Fibroblast of skin of left quadriceps (primary cell): ENCODE measurements at regions not wholly inside any gene's neighbourhood (a gene's known extent, or its start where the extent isn't known, plus 50 kb on each side); places are given as distances from the start of the nearest gene placed in this dataset.

ENCODE experiments used
- DNase-seq, 2 experiments: peaks; one replicate each; pipeline ENCODE4 v3.0.0-alpha.2; 2013; ENCODE audit warnings: low read depth in 2 of 2

DNA sequence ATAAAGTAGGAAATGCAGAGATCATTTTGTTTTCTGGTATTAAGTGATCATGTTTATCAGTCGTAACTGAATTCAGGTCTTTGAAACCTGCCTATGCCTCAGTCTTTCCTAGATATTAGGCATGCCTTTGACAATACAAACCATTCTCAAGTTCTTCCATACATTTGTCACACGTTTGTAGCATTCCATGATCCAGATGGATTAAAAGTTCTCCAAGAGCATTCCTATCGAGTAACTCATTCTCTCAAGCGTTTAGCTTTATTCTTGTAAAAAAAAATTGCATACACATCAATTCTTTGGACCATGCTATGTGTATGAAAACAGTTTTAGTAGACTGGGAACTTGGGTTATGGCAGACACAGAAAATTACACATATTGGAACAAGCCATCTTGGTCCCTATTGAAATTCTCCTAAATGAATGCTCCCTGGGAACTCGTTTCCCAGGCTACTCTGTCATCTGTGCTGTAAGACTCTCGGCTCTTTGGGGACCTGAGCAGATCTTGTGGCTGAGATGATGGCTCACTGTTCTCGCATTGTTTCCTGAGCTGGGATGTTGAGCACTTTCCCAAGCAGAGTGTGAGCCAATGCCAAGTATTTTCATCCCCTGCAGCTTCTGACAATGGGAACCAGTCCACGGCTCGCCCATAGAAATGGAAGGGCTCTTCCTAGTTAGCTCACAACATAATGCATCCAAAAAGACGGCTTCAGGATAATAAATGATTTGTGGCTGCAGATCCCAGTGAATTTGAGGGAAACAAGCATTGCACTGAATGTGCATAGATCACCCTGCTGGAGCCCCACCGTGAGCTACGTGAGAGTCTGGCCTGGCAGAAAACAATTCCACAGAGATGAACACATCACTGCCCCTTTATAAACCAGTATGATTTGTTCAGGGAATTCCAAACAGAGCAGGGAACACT is 230.2 kb downstream of the IRX1 start:
- peak; percentile 34 to 36 for DNase-seq

DNA sequence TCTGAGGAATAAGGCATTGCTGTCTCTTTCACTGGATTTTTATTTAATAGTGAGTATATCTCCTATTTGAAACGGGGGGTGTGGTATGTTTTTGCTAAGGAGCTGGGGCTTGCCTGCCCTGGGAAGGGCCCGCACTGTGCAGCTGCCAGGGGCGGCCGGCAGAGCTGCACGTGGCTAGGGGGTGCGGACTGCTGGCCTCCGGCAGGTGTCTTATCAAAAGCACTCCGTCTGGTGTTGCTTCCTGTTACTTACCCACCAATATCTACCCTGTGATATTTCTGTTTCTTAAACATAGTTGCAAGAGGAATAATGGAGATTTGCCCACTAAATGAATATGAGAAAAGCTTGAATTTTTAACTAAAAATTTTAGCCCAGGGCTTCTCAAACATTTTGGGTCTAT is 232.0 kb downstream of the IRX1 start:
- DNase-seq, result no peak

DNA sequence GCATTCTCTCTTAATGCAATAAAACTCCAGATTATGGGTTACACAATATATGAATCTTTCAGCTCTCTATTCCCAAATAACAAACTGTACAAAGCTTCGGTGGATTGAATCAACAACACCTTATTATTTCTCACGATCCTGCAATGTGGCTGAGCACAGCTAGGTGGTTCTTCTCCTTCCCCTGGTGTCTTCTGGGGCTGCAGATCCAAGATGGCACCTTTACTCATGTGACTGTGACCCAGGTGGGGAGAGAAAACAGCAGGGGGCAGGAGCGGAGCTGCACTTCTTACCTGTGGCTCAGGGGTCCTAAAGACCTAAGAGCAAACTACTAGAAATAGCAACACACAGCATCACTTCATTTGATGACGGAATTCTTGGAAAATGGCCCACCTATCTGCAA is 233.1 kb downstream of the IRX1 start:
- DNase-seq, result no peak

DNA sequence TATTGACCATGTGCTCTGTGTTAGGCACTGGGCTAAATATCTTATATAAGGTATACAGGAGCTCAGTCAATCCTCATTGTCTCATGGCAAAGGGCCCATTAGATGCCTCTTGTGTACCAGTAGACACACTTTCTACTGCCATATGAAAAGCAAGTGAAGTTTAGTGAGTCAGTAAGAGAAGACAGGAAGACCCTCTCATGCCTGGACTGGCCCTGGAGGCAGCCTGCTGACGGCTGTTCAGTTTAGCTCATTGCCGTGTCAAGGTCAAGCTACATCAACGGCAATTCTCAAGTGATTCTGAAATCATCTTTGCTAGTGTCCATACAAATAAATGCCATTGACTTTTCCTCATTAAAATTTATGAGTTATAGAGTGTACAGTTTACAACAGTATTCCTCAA is 237.9 kb downstream of the IRX1 start:
- DNase-seq, result no peak

DNA sequence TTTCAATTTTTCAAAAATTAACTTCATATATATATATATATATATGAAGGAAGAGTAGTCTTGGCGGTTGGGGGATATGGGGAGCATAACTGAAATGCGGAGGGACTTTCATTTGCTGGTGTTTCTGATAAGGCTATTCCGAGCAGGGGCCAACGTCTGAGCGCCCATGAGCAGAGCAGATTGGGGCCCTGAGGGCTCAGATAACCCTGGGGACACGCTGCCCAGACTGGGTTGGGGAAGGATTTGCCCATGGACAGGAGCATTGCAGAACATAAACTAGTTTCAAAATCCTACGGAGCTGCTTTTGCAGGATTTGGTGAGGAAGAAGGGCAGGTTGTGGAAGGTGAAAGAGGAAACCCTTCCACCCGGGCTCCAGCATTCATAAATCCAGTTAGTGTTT is 240.2 kb downstream of the IRX1 start:
- no peak for DNase-seq

DNA sequence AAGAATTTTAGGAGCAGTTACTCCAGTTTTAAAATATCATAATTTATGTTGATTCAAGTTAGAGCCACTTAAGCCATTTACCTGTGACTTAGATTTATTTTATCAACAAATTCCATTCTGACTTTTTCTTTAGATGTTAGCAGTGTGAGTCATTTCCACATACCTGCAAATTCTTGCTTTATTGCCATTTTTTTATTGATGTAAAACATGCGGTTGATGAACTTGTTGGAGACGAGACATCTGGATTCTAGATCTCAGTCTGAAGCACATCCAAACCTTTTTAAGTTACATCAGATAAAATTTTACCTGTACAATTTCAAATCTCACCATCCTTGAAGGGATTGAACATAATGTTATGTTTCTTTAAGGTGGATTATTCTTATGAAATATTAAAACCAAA is 240.9 kb downstream of the IRX1 start:
- no peak for DNase-seq

DNA sequence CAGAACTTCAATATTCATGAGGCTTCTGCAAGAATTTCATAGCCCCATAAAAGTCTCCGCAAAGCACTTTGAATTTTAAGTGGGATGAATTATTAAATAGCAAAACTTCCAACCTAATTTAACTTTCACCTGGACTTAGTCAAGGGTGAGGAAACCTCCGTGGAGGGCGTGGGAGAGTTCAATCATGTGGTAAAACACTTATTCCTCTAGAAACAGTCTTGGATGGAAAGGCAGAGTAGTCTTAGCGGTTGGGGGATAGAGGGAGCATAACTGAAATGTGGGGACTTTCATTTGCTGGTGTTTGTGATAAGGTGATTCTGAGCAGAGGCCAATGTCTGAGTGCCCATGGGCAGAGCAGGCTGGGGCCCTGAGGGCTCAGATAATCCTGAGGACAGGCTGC is 241.9 kb downstream of the IRX1 start:
- no peak for DNase-seq

DNA sequence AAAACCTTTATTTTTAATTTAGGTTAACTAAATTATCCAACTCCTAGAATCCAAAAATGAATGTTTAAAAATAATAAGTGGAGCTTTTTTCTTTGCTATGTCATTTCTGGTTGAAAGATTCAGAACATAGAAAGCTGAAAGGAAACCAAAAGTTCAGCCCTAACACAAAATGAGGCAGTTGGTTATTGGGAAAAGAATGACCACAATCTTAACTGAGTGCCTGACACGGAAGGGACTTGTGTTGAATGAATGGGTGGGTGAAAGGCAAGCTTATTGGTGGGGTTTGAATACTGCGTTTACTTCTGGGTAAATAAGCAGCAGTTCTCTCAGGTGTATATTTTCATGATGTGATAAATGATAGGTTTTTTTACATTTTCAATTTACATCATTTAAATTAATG is 243.5 kb downstream of the IRX1 start:
- no peak for DNase-seq

DNA sequence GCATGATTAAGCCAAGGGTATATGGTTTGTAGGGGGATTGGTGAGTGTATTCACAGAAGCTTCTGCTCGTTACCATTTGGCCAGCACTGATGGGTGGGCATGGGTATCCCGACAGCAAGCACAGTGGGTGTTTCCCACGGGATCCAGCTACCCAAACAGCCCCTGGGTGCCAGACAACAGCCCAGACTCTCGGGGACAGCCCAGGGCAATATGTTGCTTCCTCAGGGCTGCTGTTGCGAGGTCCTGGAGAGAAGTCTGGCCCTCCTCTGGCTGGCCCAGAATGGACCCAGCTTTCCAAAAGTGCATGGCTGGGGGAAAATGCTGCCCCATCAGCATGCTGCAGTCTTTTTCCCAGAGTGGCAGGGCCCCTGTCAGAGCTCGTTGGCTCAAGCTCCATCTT is 247.0 kb downstream of the IRX1 start:
- DNase-seq, result no peak

DNA sequence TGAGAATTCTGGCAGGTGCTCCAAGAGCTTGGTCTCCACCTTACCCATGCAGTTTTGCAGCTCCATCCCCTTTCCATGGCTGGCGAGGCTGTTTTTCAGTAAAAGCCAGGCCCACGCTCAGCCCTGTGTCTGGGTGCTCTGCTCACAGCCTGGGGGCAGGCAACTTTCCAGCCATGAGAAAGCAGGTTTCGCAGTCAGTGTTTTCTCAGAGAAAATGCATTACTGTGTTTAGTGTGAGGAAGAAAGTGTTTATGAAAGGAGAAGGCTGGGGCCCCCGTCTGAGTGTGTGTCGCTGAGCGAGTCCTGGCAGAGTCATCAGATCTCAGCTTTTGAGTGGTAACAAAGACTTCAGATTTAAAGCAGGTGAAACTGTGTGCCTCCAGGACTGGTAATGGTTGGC is 248.1 kb downstream of the IRX1 start:
- no peak for DNase-seq

DNA sequence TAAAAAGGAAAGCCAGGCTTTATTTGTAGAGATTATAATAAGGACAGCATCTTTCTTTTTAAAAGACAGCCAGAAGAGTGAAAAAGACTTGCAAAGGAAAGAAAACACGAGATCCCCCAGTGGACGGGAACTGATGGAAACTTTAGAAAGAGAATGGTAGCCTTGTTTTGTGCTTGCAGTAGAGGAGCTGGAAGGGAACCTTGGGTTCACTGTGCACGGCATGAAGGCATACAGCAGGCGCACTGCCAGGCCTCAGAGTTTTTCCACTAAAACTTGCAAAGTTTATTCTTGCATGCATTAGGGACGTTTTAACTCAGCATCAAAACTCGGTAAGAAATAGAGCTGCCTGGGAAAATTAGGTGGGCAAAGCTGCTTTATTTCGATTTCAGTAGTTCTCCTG is 248.6 kb downstream of the IRX1 start:
- no peak for DNase-seq

DNA sequence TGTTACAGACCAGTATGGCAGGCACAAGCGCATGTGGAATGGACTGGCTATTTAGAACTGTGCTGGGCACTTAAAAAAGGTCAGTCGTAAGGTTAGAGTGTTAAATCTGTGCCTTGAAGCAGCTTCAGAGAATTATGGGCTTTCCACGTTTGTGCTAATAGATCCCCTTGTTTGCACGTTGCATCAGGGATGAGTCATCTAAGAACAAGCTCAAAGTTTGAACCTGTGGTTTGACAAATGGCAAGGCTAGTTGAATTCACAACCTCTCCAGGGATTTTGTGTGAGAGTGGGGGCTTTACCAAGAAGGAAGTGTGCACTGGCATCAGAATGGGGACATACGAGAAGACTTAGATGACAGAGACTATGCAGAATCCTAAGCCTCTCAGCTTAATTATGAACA is 249.6 kb downstream of the IRX1 start:
- DNase-seq, result peak in 1 of 2 experiments; percentile 7

DNA sequence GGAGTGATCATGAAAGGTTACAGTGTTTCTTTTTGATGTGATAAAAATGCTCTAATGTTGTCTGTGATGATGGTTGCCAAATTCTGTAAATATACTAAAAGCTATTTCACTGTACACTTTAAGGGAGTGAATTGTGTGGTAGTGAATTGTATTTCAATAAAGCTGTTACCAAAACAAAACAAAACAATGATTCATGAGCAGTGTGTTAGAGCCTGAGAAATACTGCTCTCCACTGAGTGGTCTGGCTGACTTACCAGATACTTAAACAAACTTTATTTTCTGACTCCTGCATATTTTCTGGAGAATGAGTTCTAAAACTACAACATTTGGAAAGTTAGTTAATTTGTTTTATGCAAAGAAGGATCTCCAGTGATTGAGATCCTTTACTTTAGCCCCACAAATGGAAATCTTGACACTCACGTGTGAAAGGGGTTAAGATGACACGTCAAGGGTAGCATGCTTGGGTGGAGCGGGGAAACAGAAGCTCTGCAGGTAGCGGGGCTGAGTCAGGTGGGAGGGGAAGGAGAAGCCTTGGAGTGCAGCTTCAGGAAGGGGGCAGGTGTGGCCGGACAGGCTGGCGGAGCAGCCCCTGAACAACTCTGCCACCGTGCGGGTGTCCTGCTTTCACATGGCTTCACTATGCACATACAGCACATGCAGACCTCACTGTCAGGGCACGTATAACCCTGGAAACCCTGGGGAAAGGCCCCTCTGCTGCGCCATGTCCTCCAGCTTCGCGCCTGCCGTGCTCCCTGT is 256.7 kb downstream of the IRX1 start:
- DNase-seq, result no peak

DNA sequence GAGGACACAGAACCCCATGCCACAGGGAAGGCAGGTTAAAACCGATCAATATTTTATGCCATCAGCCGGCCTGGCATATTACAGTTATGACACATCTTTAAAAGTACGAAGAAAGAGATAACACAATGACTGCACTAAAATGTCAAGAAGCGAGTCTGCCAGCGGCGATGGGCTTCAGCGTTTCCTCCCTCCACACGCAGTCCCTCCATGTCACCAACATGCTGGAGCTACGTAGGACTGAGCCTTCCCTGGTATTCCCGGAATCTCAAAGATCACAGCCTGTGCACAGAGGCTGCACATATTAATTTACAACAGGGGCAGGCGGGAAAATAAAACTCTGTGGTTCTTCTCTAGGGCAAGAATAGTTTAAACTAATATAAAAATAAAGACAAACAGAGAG is 257.7 kb downstream of the IRX1 start:
- no peak for DNase-seq

DNA sequence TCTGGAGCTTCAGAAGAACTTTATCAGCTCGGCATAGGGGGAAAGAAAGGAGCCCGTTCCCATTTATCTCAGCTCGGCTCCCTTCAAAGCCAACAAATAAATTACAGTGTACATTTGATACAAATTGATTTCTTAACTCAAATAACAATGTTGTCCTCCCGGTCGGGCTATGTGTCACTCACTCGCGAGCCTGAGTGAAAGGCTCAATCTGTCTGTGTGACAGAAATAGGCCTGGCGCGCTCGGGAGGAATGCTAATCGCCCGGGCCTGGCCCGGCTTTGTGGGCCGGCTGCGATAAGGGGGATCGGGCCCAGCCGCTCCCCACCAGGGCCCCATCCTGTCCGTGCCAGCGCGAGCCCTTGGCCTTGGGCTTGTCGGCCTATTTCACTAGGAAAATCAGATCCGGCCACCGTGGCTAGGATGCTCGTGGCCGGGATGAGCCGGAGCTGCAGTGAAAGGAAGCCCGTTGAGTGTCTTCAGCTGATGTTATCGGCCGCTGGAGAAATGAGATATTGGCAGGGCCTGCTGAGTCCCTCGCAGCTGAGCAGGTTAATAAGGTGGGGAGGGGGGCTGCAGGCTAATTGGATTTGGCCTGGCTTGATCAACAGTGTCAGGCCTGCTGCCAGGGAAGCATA is 258.7 kb downstream of the IRX1 start:
- DNase-seq, result no peak

DNA sequence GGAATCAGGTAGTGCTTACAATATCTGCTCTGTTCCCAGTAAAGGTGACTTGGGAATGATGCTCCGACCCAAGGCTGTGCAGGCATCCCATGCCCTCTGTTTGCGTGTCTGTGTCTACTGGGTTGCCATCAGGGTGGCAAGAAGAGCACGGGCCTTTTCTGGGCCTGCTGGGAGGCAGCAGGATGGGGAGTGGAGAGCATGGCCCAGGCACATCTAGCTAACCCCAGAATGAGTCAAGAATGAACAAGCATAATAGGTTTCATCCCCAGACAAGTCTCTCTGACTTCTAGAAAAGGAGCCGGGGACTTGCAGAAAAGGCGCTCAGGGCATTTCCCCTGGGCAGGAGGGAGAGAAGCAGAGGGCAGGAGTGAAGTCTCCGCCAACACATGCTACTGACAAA is 260.4 kb downstream of the IRX1 start:
- DNase-seq, result no peak

DNA sequence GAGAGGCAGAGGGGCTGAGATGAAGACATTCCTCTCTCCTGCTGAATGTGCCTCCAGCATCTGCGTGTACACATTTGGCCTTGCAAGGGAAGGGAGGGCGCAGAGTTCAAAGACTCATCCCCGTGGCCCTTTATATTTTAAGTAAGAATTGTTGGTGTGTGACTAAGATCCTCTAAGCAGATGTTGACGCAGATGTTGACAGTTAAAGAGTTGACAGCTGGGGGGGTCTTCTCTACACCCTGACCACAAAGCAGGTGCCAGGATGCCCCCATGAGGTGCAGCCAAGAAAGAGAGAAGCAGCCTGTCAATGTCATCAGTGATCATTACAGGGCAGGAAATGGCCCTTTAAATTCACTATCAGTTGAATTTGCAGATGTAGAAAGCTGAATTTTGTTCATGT is 262.9 kb downstream of the IRX1 start:
- no peak for DNase-seq

DNA sequence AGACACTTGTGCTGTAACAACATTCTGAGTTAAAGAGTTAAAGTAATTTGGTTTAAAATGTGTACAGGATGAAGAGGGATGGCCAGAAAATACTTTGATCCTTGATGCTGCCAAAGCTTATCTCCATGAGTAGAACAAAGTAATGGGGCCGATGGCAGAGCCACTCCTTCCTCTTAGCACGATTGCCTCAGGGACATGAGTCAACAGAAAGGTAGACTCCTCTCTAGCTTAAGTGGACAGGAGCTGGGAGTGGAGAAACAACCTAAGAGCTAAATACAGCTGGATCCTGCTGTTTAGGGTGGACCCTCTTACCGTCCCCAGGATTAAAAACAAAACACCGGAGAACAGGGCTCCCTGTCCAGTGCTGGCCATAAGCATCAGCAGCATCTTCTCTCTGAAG is 267.3 kb downstream of the IRX1 start:
- no peak for DNase-seq

DNA sequence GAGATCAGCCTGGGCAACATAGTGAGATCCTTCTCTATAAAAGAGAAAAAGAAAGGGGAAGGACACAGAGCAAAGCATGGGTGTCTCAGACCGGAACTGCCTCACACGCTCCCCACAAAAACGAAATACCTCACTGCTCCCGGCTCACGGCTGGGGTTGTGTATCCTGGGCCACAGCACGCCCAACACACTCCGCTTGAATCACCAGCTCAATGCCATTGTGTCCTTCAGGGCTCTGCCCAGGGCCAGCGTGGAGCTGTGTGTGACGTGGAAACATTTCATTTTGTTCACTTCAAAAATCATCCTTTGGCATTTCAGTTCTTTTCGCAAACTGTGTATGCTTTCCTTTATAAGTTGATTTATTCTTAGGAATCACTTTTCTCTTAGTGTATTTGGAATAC is 279.5 kb downstream of the IRX1 start:
- no peak for DNase-seq

DNA sequence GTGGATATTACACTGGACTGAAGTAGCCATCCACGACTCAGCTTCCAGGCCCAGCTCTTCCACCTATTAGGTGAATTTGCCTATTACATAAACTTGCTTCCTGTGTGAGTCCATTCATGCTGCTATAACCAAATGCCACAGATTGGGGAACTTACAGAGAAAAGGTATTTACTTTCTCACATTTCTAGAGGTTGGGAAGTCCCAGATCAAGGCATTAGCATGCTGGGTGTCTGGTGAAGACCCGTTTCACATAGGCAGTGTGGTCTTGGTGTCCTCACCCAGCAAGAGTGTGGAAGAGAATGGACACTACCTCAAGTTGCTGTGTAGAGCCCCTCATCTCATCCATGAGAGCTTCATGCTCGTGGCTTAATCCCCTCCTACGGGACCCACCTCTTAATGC is 282.6 kb downstream of the IRX1 start:
- DNase-seq, result no peak

DNA sequence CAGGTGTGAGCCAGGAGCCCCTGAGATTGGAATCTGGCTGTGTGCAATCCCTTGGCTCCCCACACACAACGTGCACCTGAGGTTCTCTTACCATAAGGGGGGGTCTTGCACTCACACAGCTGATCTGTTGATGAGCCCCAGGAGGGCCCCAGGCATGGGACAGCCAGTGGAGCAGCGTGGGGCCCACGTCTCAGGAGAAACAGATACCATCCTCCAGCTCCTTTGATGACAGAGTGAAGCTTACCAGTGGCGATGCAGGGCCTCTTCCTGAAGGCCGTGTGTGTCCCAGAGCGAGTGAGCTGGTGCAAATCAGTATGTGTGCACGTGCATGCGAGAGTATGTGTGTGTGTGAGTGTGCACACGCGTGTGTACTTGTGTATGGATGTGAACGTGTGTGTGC is 287.4 kb downstream of the IRX1 start:
- no peak for DNase-seq

DNA sequence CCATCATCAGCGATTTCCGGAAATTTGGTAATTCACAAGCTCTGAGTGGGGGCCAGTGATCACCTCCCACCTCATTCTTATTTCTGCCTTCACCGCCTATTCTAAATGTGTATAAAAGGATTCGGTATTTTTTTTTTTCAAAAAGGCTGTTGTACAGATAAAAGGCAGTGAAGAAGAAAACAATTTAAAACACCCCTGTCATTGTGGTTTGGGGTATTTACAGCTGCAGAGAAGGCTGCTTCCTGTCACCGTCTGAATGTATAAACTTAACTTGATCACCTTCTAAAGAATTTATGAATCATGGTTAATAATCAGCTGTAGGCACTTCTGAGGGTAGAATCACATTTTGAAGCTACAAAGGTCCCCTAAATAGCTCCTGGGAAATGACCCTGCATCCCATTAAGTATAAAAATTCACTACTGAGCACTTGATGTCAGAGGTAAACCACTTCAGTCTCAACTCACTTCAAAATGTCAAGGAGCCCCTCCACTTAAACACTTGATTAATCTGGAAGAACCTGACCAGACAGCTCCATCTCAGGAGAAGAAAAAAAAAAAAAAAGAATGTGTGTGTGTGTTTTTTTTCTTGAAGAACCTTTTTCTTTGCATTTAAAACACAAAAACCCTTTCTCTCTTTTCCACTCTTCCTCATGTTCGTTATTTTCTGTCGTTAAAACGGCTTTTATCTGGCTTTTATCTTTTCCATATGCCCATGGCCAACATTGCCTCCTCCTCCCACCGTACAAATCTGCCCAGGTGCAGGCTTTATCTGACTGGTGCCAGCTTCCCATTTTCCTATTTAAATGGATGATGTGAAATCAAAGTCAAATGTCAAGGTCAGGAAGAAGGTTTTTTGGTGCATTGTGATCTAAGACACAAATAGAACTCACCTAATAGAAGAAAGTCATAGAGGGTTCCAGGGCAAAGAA is 291.2 kb downstream of the IRX1 start:
- DNase-seq, result no peak
